Prostate gland (tissue), 2 donors: ENCODE measurements at regions not wholly inside any gene's neighbourhood (a gene's known extent, or its start where the extent isn't known, plus 50 kb on each side); places are given as distances from the start of the nearest gene placed in this dataset.

Experiments used
- POLR2A ChIP-seq: fragments of 450-650 bp; IDR thresholded peaks from one replicate; pipeline ENCODE4 v1.6.1; 2016; ENCODE audit warnings: antibody characterized with exemption, mild to moderate bottlenecking
- POLR2AphosphoS5 ChIP-seq: sonication (generic); formaldehyde crosslinking; IDR thresholded peaks from one replicate; pipeline ENCODE4 v1.6.1; 2017; ENCODE audit warnings: antibody characterized with exemption
- TF ChIP-seq, protein P1 (sequence below), 4 experiments: fragments of 200-600 bp in 2 of 4; fragments of 450-650 bp in 2 of 4; sonication (generic) in 2 of 4; IDR thresholded peaks; 1 replicate in 3 of 4; 2 replicates in 1 of 4; pipeline ENCODE4 v1.5.1; 2016 to 2019; ENCODE audit warnings: antibody characterized with exemption in 4 of 4, mild to moderate bottlenecking in 2 of 4, moderate library complexity in 2 of 4

DNA sequence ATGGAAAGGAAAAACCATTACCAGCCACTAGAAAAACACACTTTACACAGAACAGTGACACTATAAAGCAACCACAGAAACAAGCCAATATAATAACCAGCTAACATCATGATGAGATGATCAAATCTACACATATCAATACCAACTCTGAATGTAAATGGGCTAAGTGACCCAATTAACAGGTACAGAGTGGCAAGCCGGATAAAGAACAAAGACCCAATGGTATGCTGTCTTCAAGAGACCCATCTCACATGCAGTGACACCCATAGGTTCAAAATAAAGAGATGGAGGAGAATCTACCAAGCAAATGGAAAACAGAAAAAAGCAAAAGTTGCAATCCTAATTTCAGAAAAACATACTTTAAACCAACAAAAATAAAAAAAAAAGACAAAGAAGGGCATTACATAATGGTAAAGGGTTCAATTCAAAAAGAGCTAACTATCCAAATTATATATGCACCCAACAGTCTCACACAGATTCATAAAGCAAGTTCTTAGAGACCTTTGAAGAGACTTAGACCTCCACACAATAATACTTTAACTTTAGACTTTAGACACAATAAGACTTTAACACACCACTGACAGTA is 160.3 kb upstream of the TMEM45B start:
- TF ChIP-seq, protein P1, sequence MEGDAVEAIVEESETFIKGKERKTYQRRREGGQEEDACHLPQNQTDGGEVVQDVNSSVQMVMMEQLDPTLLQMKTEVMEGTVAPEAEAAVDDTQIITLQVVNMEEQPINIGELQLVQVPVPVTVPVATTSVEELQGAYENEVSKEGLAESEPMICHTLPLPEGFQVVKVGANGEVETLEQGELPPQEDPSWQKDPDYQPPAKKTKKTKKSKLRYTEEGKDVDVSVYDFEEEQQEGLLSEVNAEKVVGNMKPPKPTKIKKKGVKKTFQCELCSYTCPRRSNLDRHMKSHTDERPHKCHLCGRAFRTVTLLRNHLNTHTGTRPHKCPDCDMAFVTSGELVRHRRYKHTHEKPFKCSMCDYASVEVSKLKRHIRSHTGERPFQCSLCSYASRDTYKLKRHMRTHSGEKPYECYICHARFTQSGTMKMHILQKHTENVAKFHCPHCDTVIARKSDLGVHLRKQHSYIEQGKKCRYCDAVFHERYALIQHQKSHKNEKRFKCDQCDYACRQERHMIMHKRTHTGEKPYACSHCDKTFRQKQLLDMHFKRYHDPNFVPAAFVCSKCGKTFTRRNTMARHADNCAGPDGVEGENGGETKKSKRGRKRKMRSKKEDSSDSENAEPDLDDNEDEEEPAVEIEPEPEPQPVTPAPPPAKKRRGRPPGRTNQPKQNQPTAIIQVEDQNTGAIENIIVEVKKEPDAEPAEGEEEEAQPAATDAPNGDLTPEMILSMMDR (IDR thresholded peaks at IDR 0.05) = no peak
- TF ChIP-seq POLR2A = no peak
- no peak for TF ChIP-seq POLR2AphosphoS5
